HG03469 (cell line): ENCODE measurements at regions not wholly inside any gene's neighbourhood (a gene's known extent, or its start where the extent isn't known, plus 50 kb on each side); places are given as distances from the start of the nearest gene placed in this dataset.

Source experiments
- ATAC-seq: cut with Tn5 transposase; IDR thresholded peaks from one replicate; pipeline ENCODE4 v1.9.1; 2021; ENCODE audit warnings: mild to moderate bottlenecking, moderate library complexity, moderate number of reproducible peaks; ENCODE audit not compliant: unreplicated experiment

DNA sequence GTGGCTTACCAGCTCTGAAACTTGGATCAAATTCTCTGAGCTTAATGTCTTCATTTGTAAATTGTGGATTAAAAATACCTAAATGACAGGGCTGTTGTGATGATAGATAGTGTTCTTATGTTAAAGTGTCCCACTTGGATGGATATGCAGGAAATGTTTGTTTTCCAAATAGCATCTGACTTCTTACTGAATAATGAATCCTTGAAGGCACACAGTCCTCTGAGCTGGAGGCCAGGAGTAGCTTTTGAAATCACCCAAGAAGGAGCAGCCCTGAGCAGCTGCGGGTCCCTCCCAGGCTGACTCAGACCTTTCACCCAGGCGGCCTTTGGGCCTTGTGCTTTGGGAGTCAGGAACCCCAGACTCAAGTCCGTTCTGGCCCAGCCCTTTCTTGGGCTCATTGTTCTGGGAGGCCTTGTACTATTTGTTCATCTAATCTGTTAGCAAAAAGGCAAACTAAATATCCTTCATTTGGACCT is 173.0 kb upstream of the GATA6 start:
- ATAC-seq: no peak

DNA sequence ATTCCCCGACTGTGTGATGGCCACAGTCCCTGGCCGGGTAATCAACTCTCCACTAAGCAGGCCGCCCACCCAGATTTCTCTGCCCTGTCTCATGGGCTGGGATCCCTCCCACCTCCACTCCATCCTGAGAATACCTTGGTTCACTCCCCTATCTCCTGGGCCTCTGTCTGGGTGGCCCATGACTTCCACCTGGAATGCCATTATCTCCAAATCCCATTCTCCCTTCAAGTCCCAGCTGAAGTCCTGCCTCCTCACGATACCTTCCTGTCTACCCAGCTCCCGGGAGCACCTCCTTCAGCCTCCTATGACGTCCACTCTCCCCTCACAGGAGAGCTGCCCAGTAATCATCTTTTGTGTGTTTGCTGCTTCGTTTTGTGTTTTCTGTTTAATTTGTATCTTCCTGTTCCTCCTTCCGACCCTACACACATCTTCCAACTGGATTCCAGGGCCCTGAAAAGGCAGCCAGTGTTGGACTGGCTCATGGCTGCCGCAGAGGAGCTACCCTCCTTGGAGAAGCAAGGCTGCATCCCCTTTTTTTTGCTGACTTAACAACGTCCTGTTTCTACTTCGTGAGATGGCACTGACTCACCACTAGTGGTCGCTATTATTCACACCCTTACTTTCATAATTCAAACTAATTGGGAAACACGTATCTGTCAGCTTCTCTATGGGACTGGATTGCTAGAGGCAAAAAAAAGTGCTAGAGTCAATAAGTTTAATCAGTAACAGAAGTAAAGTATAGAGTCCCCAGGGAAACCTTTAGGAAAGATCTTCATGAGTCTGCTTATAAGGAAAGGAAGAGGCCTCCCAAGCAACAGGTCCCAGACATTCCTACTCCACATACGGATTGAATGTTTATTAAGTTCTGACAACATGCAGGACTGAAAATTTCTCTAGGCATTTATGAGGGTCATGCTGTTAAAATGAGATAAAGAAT is 171.9 kb upstream of the GATA6 start:
- no peak for ATAC-seq

DNA sequence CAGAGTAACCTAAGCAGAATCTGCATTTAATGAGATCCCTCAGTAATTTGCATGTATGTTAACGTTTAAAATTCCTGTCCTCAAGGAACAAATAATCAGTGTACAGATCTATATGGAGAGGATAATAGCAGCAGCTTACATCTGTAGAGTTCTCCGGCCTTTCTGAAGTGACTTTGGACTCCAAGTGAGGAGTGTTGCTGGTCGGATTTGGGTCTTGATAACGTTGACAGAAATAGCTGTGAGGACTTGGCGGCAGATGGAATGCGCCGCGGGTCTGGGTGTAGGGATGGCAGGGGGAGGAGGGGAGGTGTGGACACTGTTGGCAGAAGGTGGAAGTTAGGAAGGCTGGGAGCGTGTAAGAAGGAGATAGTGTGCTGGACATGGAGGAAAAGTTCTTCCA is 170.9 kb upstream of the GATA6 start:
- ATAC-seq: no peak

DNA sequence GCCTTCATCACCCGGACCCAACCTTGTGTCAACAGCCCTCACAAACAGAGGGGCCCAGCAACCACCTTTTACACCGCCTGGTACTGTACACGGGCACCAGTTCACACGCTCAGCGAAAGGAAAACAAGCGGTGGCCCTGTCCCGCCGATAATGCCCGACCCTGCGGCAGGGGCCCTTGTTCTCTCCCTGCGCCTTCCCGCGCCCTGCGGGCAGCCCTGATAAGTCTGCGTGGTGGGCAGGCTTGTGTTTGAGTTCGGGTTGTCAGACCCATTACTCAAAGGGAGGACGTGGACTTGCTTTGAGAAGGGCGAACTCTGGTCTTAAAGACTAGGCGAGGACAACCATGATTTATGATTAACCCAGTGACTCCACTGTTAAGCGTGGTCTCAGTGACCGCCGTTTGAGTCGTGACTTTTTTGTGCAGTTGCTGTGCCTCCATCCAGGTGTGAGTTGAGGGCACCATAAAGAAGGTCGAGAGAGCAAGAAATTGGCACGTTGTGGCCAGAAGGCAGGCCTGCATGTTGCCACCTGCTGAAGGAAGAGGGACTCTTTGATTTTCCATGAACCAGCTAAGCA is 167.4 kb upstream of the GATA6 start:
- ATAC-seq: no peak

DNA sequence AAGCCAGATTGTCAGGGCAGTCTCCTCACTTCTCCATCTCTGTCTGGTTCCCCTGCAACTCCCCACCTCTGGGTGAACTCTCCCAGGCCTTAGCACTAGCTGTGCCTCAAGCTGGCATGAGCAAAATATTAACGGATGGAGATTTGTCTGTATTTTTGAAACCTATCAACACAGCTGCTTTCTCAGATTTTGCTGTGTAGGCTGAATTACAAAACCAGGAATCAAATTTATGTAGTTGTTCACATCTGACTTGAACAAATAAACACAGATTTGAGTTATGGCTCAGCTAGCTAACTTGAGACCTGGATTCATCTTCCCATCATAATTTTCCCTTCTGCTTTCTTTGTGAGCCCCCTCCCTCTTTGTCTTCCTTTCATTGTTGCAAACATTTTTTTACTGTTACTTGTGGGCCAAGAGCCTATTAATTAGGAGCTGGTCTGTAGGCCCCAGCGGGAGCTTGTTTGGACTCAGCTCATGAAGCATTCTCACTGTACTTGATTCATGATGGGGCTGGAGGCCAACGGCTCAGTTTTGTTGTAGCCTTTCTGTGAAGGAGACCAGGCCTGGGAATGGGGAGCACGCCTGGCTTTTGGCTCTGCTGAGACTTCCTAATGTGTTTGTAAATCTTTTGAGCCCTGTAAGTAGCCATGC is 164.1 kb upstream of the GATA6 start:
- no peak for ATAC-seq

DNA sequence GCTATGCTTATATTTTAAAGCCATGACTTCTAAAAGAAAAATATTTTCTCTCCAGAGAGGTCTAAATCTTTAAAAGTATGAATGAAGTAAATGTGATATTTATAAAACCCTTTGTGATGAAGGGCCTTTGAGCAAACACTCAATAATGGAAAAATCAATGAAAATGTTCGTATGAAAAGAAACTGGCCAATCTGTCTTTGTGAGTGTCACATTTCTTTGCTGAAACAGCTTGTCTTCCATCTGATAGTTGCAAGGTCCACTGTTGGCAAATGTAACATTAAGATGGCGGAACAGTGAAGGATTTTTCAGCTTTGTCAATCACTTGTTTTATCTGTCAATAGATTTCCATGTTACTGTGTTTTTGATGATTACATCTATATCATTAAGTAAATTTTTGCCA is 162.9 kb upstream of the GATA6 start:
- ATAC-seq: no peak

DNA sequence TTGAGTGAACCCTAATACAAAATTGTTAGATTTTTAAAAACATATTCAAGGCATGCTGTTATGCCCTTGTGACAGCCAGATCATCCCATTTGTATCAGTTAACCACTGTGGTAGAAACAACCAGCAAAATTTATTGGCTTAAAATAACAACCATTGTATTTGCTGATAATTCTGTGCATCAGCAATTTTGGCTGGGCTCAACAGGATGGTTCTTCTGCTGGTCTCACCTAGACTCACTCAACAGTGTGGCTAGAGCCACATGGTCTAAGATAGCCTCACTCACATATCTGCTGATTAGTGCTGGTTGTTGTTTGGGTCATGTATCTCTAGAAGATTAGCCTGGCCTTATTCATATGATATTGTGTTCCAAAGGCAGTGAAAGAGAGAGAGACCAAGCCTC is 160.1 kb upstream of the GATA6 start:
- no peak for ATAC-seq

DNA sequence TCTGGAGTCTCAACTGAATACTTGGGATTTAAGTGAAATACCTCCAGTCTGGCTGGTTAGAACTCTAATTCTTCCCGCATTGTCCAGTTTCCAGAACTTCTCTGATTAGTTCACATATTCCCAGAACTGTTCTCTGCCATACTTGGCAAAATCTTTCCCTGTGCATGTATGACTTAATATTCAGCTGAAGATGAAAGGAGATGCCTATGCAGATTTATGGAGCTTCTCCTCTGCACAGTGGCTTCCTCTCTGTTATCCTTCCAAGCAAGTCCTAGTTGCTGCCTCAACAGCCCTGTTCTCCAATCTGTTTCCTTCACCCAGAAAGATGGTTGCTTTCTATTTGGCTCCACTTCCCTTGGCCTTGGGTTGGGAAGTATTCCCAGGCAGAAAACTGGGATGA is 155.4 kb upstream of the GATA6 start:
- no peak for ATAC-seq

DNA sequence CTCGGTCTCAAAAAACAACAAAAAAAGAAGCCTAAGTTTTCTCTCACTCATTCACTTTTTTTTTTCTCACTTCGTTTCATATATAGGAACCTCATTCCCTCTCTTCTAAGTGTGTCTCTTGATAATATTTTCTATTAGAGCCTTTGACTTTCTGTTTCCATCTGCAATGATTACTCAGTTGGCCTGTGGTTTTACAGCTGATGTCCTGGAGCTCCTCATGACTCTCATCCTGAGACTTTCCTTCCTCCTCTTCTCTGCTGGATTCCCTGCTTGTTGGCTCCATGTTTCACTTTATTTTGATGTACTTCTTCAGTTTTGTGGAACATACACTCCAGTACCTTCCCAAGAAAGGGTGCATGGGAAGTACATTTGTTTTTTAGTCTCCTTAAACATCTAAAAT is 154.2 kb upstream of the GATA6 start:
- no peak for ATAC-seq

DNA sequence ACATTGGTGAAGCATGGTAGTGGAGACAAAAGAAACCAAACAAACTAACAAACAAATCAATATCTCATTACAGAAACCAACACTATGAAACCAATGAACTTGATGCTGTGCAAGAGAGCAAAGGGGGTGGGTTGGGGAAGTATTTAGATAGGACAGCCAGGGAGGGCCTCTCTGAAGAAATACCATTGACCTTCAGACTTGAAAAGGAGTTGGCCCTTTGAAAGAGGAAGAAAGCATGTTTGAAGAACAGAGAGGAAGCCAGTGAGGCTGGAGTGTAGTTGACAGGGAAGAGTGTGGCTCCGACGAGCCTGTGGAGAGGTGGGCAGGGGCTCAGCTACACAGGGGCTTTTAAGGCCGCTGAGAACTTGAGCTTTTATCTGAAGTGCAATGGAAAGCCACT is 151.0 kb upstream of the GATA6 start:
- no peak for ATAC-seq

DNA sequence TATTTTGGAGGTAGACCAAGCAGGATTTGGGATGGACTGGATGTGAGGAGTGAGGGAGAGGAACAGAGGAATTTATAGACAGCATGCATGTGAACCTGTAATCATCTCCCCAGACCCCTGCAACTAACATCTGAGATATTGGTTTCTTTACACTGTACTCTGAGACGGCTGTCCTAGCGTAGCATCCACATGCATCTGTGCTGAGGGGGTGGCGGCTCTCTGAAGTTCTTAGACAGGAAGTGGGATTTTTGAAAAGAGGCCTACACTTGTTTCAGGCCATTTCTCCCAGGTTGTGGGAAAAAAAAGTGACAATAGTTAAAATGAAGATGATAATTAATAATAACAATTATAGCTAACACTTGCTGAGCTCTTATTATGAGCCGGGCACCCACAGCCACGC is 150.2 kb upstream of the GATA6 start:
- ATAC-seq: no peak

DNA sequence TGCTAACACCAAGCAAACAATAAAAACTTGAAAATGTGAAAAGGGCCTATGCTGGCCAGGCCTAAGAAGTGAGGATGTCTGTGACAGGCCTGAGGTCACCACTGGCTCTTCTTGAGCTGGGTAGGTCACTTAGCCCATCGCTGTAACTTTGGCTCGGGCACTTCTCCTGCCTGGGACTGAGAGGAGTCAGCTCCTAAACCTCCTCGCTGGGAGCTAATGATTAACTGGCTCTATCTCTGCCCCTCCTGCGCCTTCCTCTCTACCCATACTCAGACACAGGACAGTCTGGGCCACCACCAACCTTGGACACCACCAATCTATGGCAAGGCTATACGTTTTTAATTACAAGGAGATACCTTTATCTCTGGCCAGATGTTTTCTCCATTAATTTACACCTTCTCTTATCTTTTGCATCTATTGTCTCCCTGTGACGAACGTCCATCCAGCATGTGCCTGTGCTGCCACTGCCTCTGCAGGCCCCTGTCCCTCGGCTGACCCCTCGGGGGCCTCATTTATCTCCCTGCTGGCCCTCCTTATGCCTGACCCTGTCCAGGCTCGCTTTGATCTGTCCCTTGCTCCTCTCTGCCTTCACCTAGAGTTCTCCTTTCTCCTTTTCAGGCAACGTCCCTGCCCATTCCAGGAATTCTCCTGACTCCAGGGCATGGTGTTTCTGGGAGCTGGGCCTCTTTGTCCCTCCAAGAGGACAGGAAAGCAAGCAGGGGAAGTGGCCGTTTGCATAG is 149.1 kb upstream of the GATA6 start:
- no peak for ATAC-seq

DNA sequence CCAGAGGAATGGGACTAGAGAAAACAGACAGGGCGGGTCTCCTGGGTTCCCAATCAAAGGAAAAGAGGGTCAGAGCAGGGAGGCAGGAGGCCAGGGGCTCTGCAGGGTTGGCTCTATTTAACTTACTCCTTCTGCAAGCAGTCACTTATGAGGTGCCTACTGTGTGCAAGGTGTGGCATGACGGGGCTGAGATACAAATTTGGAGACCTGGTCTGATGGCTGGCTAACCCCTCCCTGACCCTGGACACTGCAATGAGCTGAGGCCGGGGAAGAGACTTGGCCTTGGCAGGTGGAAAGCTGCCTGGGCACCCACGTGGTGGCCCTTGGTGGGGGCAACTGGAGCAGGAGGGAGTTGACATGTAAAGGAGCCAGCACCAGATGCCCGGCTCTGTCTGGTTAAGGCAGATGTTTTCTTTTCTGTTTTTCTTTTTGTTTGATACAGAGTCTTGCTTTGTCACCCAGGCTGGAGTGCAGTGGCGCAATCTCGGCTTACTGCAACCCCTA is 148.5 kb upstream of the GATA6 start:
- ATAC-seq: no peak

DNA sequence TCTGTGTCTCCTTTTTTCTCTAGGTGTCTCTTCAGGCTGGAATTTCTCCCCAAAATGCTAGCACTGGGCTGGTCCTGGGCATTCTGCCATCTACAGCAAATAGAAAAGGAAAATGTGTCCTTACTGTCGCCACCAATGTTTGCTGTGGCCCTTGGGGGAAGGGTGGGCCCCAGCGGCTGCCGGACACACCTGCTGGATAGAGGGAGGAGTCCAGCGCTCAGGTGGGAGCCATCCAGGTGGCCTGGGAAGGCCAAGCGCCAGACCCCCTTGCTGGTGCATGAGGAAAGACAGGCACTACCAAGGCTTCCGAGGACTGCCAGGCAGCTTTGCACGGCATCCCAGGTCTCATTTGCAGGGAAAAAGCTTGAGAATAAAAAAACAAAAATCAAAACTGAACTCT is 147.7 kb upstream of the GATA6 start:
- ATAC-seq: no peak

DNA sequence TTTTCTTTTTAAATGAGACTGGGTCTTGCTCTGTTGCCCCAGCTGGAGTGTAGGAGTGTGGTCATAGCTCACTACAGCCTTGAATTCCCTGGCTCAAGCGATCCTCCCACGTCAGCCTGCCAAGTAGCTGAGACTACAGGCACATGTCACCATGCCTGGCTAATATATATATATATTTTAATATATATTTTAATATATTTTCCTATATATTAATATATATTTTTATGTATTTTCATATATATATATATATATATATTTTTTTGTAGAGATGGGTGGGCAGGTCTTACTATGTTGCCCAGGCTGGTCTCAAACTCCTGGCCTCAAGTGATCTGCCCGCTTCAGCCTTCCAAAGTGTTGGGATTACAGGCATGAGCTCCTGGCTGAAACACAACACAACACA is 144.5 kb upstream of the GATA6 start:
- ATAC-seq: no peak

DNA sequence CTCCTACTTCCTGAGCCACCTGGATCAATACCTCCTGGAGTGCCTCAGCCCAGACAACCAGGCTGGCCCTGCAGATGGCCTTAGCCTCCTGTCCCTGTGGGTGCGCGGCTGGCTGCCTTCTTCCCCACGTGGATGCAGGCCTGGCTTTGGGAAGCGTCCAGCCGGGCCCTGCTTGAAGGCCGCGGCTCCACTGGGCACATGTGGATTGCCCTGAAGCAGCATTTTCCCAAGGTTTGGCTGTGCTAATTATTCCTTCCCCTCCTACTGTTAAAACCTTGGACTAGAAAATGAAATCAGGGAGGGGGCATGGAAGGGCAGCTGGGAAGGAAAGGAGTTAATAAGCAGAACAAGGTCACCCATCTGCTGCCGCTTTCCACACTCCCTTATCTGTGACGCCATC is 143.0 kb upstream of the GATA6 start:
- no peak for ATAC-seq

DNA sequence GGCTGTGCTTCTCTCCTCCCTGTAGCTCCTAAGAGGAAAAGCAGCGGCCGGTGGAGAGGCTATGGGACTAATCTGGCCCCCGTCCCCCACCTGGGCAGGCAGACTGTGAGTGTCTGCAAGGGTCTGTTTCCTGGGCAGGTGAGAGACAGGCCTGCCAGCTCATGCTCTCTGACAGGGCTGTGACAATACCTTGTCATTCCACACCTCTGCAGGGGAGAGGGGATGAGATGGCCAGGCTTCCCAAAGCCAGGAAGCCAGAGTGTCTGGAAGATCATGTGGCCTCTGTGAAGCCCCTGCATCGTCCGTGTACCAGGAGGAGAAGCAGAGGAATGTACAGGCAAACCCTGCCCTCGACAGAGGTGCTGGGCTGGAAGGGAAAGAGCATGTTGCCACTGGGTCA is 142.5 kb upstream of the GATA6 start:
- no peak for ATAC-seq

DNA sequence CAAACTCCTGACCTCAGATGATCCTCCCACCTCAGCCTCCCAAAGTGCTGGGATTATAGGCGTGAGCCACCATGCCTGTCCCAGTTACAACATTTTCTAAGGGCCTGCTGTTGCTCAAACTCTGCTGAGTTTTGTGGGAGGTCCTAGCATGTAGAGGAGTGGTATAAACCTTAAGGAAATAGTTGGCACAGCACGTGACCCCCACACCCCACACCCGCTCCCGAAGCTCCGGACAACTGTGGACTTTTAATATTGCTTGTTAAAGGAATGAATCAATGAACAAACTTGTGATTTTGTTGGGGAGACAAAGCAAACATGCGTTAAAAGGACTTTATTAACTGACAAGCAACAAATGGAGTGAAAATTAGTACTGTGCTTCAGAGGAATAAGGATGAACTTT is 137.8 kb upstream of the GATA6 start:
- ATAC-seq: no peak

DNA sequence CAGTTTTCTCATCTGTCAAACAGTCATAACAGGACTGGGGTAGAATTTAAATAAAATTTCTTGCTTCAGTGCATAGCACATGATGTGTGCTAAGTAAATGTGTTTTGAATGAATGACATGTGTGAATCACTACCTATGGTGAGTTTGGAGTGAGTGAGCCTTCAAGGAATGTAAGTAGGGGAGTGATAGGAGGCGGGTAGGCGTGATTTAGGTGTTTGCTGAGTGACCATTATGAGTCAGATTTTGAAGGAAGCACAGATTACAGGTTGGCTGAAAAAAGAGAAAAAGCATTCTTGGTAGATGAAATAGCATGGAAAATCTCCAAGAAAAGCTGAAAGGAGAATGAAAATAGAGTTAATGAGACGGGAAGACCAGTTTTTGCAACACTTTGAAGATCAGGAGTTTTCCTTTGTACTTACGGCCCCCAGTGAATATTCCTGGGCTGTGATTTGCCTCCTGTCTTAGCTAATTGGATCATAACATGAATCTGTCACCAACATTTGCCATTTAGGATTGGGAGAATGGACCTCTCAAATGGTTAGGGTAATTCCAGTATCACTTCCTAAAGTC is 136.9 kb upstream of the GATA6 start:
- ATAC-seq: peak; percentile 80

DNA sequence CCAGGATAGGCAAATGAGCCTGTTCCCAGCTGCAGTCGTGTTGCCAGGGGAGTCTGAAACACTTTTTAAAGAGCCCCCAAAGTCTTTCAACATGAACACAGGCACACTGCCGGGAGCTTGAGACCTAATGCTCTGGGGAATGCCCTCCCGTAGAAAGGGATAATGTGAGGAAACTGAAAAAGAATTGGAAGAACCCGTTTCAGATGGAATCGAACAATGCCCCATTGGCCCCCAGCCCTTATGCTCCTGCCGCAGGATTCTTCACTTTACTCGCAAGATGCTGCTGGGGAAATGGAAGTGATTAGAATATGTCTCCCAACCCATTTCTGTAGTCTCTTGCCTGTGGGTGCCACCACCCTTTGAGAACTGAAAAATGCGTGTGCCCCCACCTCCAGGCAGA is 136.3 kb upstream of the GATA6 start:
- ATAC-seq: no peak

DNA sequence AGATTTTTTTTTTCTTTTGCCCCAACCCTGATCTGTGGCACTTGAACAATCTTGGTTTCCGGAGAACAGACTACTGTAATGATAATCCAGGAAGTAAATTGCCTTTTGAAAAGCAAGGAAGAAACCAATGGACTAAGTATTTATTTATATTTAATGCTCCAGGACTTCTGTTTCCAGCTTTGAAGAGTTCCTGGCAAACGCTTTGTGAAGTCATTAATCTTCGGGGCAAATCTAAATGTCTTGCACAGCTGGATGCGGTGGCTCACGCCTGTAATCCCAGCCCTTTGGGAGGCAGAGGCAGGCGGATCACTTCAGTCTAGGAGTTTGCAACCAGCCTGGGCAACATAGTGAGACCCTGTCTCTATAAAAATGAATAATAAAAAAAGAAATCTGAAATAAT is 135.1 kb upstream of the GATA6 start:
- no peak for ATAC-seq
